ENCODE measurements at regions not wholly inside any gene's neighbourhood (a gene's known extent, or its start where the extent isn't known, plus 50 kb on each side); places are given as distances from the start of the nearest gene placed in this dataset.

GRCh38 chr15:67992834-67993233, 61.3 kb upstream of the PIAS1 start:
- H3K4me3 ChIP-seq (ENCODE audit: insufficient read depth, low read depth, low read length), result no peak overlapping the region
- no peak overlapping the region for H3K9ac ChIP-seq (ENCODE audit: low read length)
- peaks cover 11% of the 10 kb centered on the region for H3K27me3 ChIP-seq (ENCODE audit: insufficient read depth, low read length)
- no peak overlapping the region for H3K27ac Mint-ChIP-seq (ENCODE audit: unreplicated experiment)
- no peaks in the 10 kb centered on the region for H3K36me3 ChIP-seq (ENCODE audit: insufficient read depth, low read length)
- peaks cover 25% of the 10 kb centered on the region for H3K27me3 Mint-ChIP-seq (ENCODE audit: low read depth, unreplicated experiment)
- H3K4me1 ChIP-seq (ENCODE audit: insufficient read depth, low read length), result no peaks in the 10 kb centered on the region
- no peaks in the 10 kb centered on the region for H3K79me2 ChIP-seq (ENCODE audit: insufficient read depth, low read length)
- H3K4me2 ChIP-seq (ENCODE audit: low read length), result no peak overlapping the region
- H3K9me3 Mint-ChIP-seq (ENCODE audit: unreplicated experiment), result no peaks in the 10 kb centered on the region
- DNase-seq (ENCODE audit: low read depth) (no peak), FAIRE-seq (no peak)
- H4K20me1 ChIP-seq (ENCODE audit: insufficient read depth, low read length), result no peaks in the 10 kb centered on the region
- no peaks in the 10 kb centered on the region for H3K4me1 Mint-ChIP-seq (ENCODE audit: low read depth, unreplicated experiment)
- no peak overlapping the region for H3K4me3 Mint-ChIP-seq (ENCODE audit: unreplicated experiment)
- no peak overlapping the region for H2AFZ ChIP-seq (ENCODE audit: low read depth, low read length)
- H3K9me3 ChIP-seq (ENCODE audit: insufficient read depth, low read depth, low read length), result no peaks in the 10 kb centered on the region
- no peaks in the 10 kb centered on the region for H3K36me3 Mint-ChIP-seq (ENCODE audit: low read depth, unreplicated experiment)
- TF ChIP-seq EZH2 (IDR thresholded peaks at IDR 0.05; ENCODE audit: insufficient read depth, low read length) (no peak), CTCF (IDR thresholded peaks at IDR 0.05; ENCODE audit: insufficient read depth, low read depth, low read length) (no peak)
- no peak overlapping the region for H3K27ac ChIP-seq (ENCODE audit: low read depth, low read length)

- no peak overlapping the region for H3K27ac Mint-ChIP-seq (ENCODE audit: unreplicated experiment)
These were observed 56.1 kb upstream of the PIAS1 start for GRCh38 chr15:67997996-67998395.

GRCh38 chr15:67998599-67999133, 55.4 kb upstream of the PIAS1 start:
- Mint-ChIP-seq H3K9me3 (ENCODE audit: unreplicated experiment) (no peaks in the 10 kb centered on the region), H3K4me3 (ENCODE audit: unreplicated experiment) (no peak overlapping the region), H3K27me3 (ENCODE audit: low read depth, unreplicated experiment) (peaks cover 17% of the 10 kb centered on the region), H3K4me1 (ENCODE audit: low read depth, unreplicated experiment) (no peaks in the 10 kb centered on the region), H3K27ac (ENCODE audit: unreplicated experiment) (no peak overlapping the region), H3K36me3 (ENCODE audit: low read depth, unreplicated experiment) (no peaks in the 10 kb centered on the region)
- Histone ChIP-seq H3K4me3 (ENCODE audit: insufficient read depth, low read depth, low read length) (no peak overlapping the region), H3K27me3 (ENCODE audit: insufficient read depth, low read length) (peaks cover 2% of the 10 kb centered on the region), H3K9ac (ENCODE audit: low read length) (no peak overlapping the region), H3K27ac (ENCODE audit: low read depth, low read length) (no peak overlapping the region), H3K36me3 (ENCODE audit: insufficient read depth, low read length) (no peaks in the 10 kb centered on the region), H3K79me2 (ENCODE audit: insufficient read depth, low read length) (no peaks in the 10 kb centered on the region), H3K9me3 (ENCODE audit: insufficient read depth, low read depth, low read length) (no peaks in the 10 kb centered on the region), H4K20me1 (ENCODE audit: insufficient read depth, low read length) (no peaks in the 10 kb centered on the region), H3K4me1 (ENCODE audit: insufficient read depth, low read length) (no peaks in the 10 kb centered on the region), H3K4me2 (ENCODE audit: low read length) (no peak overlapping the region), H2AFZ (ENCODE audit: low read depth, low read length) (no peak overlapping the region)
- FAIRE-seq (no peak), DNase-seq (ENCODE audit: low read depth) (peak; percentile 56)
- TF ChIP-seq EZH2 (IDR thresholded peaks at IDR 0.05; ENCODE audit: insufficient read depth, low read length) (no peak), CTCF (IDR thresholded peaks at IDR 0.05; ENCODE audit: insufficient read depth, low read depth, low read length) (no peak)

More at GRCh38 chr15:67997996-67998395, 56.1 kb upstream of the PIAS1 start:
- Histone ChIP-seq H3K27ac (ENCODE audit: low read depth, low read length) (no peak overlapping the region), H3K4me2 (ENCODE audit: low read length) (no peak overlapping the region), H3K9me3 (ENCODE audit: insufficient read depth, low read depth, low read length) (no peaks in the 10 kb centered on the region), H3K4me1 (ENCODE audit: insufficient read depth, low read length) (no peaks in the 10 kb centered on the region), H3K36me3 (ENCODE audit: insufficient read depth, low read length) (no peaks in the 10 kb centered on the region), H2AFZ (ENCODE audit: low read depth, low read length) (no peak overlapping the region), H3K9ac (ENCODE audit: low read length) (no peak overlapping the region), H3K4me3 (ENCODE audit: insufficient read depth, low read depth, low read length) (no peak overlapping the region), H4K20me1 (ENCODE audit: insufficient read depth, low read length) (no peaks in the 10 kb centered on the region), H3K27me3 (ENCODE audit: insufficient read depth, low read length) (peaks cover 2% of the 10 kb centered on the region), H3K79me2 (ENCODE audit: insufficient read depth, low read length) (no peaks in the 10 kb centered on the region)
- FAIRE-seq, result no peak
- no peak for TF ChIP-seq EZH2 (IDR thresholded peaks at IDR 0.05; ENCODE audit: insufficient read depth, low read length)
- H3K9me3 Mint-ChIP-seq (ENCODE audit: unreplicated experiment), result no peaks in the 10 kb centered on the region
- H3K4me3 Mint-ChIP-seq (ENCODE audit: unreplicated experiment), result no peak overlapping the region
- no peaks in the 10 kb centered on the region for H3K36me3 Mint-ChIP-seq (ENCODE audit: low read depth, unreplicated experiment)
- peaks cover 17% of the 10 kb centered on the region for H3K27me3 Mint-ChIP-seq (ENCODE audit: low read depth, unreplicated experiment)
- no peaks in the 10 kb centered on the region for H3K4me1 Mint-ChIP-seq (ENCODE audit: low read depth, unreplicated experiment)
- peak; percentile 23 for DNase-seq (ENCODE audit: low read depth)

Data from astrocyte (in vitro differentiated cells and primary cell).